ENCODE measurements at regions not wholly inside any gene's neighbourhood (a gene's known extent, or its start where the extent isn't known, plus 50 kb on each side); places are given as distances from the start of the nearest gene placed in this dataset.
A peak's percentile ranks its signal among the peaks of the same experiment; 100 is the strongest.

DNA sequence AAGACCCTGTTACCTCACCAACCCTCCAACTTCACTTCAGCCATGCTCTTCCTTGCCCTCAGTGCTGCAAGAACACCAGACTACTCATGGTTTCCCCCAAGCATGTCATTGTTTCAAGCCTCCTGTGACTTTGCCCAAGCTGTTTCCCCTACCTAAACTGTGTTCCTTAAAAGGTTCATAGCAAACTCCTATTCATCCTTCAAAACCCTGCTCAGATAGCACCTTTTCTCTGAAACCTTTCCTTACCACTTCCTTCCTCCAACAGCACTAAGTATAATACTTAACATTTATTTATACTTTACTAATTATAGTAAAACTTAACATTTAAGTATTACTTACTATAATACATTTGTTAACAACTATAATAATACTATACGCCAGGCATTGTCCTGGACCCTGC, 136.2 kb downstream of the CCT6B start:
- DNase-seq = no peak

DNA sequence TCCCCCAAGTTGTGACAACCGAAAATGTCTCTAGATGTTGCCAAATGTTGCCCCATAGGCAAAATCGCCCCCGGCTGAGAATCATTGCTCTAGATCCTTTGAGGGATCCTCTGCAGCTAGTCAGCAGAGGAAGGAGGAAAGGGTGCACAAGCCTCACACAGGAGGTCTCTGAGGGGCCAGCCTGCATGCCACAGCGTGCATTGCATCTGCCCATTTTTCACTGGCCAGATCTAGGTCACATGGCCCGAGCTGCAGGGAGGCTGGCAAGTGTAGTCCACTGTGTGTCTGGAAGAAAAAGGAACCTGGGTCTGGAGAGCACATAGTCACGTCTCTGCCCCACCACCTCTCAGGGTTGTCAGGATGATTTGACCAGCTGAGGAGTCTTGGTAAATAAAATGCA, 138.2 kb downstream of the CCT6B start:
- no peak for DNase-seq

DNA sequence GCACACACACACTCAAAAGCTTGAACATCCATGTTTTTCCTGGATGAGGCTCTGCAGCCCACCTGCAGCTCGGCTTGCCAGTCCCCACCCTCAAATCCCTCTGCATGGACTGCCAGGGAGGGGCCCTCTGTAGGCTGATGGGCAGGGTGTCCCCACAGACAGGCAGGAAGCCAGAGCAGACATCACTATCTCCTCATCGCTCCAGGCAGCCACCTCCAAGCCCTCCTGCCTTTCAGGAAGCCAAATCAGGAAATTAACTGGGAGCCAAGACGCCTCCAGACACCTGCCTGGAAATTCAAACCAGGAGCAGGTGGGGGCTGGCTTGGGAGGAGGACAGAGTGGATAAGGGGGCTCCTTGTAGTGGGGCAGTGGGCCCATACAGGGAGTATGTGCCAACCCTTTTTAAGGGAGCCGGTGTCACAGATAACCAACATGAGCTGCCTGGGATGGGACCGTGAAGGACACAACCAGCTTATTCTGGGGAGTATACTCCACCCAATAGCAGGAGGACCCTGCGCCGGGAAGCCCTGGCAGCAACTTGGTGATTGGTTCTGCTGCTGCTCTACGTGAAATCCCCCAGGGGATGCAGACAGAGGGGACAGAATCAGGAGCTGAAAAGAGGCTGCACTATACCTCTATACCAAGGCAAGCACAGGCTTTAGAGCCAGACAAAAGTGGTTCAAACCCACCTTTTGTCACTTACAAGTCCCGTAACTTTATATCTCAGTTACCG, 139.1 kb downstream of the CCT6B start:
- DNase-seq = no peak

DNA sequence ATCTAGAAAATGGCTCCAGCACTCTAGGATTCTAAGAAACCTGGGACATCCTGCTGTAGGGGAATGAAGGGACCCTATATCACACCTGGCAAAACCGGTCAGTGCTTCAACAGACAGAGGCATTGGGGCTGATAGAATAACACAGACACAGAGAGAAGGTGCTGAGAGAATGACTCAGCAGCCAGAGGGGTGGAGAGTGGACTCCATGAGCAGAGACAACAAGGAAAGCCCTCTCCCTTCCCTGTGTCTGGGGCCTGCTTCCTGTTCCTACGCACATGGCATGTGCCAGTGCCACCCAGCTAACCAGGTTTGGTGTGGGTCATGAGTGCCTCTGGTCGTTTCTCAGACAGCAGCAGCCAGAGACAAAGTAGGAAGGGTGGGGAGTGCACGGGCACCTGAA, 140.3 kb downstream of the CCT6B start:
- DNase-seq = no peak

DNA sequence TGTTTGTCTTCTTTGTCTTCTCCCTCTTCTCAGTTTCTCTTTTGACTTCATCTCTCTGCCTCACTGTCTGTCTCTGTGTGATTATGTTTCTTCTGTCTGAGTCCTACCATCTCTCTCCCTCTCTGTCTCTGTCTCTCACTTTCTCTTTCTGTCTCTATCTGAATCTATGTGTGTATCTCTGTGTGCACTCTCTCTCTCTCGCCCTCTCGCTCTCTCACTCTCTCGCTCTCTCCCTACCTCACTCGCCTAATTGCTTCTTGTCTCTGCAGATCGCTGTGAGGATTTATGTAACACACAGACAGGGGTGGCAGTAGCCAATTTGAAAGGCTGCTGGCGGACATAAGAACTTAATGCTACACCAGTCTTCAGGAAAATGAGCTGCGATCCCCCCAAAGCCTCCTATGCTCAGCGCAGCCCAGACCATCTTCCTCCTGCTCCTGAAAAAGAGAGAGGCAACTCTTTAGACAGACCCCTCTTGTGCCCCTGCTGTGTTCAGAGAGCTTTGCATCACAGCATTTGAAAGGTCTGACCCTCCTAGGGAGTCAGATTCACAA, 140.9 kb downstream of the CCT6B start:
- DNase-seq = no peak

DNA sequence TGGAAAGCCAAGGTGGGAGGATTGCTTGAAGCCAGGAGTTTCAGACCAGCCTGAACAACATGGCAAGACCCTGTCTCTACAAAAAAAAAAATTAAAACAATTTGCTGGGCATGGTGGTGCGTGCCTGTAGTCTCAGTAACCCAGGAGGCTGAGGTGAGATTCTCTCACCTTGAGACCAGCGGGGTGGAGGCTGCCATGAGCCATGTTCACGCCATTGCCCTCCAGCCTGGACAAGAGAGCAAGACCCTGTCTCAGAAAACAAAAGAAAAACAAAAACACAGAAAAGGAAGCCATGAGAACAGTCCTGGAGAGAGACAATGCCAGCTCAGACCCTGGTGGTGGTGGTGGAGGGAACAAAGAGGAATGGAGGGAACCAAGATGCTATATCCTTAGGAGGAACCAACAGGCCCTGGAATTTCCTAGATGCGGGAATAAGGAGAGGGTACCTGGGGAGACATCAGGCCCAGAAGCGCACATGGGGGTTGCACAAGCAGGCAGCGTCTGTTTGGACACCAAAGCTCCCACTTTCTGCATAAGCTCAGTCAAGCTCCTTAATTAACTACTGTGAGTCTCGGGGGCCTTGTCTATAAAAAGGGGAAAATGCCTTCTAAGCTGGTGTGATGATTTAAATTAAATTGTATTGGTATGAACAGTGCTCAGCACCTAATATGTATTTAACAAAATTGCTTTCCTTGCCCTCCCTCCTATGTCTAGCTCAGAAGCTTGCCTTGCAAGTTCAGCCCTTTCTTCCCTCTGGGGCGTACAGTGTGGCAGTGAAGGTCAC, 143.8 kb downstream of the CCT6B start:
- no peak for DNase-seq

DNA sequence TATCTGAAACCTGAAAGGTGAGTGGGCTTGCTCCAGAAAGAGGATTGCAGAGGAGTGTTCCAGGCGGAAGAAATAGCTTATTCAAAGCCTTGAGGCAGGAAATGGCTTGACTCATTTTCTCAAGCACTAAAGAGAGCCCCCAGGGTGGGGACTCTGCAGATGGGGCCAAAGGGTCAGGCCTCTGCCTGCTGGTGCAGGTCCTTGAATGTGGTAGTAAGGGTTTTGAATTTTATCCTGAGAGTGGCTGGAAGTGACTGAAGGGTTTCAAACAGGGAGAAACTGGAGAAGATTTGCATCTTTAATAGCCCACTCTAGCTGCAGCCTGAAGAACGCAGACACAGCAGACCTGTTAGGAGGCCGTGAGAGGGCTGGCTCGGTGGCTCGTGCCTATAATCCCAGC, 144.4 kb downstream of the CCT6B start:
- DNase-seq = no peak

DNA sequence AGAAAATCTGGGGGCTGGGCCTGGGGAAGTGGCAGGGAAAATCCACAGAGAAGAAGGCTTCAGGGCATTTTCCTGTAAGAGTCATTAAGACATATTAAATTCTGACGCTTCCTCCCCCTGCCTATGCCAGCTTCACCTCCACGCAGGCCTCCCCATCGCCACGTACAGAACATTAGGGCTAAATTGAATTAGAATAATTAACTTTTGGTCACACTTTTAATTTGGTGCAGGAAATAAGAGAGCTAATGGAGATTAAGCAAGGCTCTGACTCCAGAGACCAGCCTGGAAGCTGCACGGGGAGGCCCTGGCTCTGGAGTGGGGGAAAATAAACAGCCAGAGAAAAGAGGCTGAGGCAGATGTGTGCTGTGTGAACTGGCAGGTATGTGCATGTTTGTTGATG, 148.0 kb downstream of the CCT6B start:
- no peak for DNase-seq

DNA sequence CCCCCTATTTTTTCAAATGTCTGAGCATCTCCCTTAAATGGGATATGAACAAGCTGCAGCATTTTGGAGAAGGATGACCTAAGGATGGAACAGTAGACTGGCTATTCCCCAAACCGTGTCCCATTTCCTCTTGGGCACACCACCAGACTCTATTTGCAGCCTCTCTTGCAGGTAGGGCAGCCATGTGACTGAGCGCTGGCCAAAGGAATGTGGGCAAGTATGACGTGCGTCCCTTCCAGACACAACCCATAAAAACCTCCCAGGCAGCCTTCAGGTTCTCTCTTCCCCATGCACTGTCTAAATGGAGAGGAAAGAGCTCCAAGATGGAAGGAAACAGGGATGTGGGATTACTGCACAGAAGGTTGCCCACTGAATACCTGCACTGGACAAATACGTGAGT, 149.7 kb downstream of the CCT6B start:
- no peak for DNase-seq

DNA sequence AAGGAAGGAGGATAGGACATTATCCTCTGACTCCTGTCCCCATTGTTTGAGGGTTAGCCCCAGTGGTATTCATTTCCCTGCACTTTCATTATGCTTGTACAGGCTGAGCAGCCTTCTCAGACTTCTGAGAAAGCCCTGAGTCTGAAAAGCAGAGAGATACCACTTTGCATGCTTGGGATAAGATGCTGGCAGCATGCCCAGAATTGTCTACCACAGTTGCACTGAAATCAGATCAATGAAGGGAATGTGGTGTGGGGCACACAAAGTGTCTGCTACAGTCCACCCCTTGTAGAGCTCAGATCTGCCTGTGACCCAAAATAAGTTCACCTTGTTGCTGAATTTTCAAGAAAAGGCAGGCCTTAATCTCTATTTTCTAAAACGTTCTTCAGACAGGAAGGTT, 160.6 kb downstream of the CCT6B start:
- DNase-seq = no peak

DNA sequence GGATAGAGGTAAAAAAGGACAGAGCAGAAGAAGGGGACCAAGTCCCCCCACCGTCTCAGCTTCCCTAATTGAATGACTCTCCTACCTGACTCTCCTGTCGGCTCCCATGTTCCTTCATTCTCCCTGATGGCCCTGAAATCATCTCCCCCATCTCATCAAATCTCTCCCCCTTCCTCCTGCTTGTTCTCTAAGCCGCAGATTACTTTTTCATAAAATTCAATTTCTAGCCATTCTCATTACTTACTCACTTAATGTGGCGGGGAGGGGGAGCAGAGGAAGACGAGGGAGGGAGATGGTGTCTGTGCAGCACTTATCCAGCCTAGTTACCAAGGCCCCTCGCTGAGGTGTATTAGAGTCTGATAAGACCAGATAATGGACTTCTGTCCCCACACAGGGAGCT, 161.5 kb downstream of the CCT6B start:
- DNase-seq = no peak

DNA sequence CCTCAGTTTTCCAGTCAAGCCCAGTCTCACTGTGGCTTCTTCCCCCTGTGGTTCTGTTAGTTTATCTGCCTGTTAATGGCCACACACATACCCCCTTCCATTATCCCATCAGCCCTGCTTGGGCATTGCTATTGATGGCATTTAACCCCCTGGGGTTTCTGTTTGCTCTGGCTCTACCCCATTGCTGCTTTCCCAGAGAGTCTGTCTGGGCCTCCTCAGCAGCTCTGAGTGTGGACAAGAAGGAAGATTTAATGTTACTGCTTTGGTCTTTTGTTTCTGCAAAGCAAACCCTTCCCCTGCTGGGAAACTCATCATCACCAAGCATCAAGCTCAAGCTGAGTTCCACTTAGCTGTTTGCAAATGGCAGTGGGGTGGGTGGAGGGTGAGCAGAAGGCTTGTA, 162.7 kb downstream of the CCT6B start:
- DNase-seq = no peak

DNA sequence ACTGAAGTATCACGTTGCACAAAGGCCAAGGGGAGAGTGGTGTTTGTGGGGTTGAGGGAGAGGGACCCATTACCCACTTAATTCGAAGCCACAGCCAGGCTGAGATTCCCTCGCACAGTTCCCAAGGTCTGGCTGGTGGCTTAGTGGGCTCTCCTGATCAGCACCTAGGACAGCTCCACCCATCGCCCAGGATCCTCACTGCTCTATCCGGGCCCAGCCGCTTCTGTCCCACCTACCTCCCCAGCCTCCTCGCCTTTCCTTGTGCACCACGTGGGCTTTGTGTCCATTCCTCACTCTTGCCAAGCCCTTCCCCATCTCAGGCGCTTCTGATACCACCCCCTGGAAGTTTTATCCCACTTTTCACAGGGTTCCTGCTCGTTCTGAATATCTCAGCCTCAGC, 163.5 kb downstream of the CCT6B start:
- DNase-seq = peak; percentile 2

DNA sequence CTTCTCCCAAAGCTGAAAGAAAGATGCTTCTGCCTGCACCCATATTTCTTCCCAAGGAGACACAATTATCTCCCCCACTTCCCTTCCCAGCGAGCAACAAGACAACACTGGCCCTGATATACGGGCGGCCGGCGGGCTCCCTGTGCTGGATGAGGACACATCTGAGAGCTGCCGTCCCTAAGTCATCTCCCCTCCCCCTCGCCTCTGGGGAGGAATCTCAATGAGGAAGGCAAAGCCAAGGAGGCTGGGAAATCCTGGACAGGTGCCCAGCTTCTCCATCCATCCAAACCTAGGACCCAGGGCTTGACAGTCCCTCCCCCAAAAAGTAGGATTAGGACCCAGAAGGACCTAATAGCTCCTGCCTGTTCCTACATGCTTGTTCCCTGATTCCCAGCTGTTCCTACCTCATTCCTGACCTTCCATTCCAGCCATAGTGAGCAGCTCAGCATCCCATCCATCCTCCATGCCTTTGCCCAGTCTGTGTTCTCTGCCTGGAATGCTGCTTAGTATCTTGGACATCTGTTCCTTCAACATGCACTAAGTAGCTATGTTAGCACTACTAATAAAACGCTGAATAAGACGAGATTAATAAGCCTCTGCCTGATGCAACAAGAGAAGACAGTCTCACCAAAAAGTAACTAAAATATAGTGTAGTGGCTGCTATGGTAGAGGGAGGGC, 167.9 kb downstream of the CCT6B start:
- no peak for DNase-seq

DNA sequence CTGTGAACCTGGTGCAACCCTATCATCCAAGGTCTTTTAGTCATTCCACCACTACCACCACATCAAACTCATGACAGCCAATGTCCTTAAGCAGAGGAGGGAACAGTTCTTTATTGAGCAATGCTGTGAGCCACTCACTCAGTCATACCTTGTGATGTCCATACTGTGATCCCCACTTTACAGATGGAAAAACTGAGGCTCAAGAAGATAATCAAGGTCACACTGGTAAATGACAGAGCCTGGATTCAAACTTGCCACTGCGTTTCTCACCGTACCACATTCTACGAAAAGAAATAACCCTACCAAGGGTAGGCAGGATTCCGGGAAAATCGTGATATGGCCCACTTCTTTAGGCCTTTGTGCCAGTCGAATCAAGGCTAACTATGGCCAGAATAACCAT, 172.6 kb downstream of the CCT6B start:
- DNase-seq = no peak

DNA sequence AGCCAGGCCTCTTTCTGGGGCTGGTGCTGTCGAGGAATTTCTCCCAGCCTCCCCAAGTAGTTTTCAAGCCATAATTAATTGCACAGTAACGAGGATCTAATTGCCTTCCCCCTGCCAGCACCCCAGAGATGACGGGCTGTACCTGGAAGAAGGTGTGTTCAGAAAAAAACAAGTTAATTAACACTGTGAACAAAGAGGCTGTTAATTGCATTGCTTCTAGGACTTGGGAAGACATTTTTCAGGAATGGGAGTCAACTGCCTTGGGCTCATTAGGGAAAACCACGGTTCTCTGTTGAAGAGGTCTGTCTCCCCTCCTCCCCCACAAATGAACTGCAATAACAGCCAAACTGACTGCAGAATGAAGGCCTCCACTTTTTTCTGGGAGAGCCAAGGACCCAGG, 176.7 kb downstream of the CCT6B start:
- DNase-seq = no peak

DNA sequence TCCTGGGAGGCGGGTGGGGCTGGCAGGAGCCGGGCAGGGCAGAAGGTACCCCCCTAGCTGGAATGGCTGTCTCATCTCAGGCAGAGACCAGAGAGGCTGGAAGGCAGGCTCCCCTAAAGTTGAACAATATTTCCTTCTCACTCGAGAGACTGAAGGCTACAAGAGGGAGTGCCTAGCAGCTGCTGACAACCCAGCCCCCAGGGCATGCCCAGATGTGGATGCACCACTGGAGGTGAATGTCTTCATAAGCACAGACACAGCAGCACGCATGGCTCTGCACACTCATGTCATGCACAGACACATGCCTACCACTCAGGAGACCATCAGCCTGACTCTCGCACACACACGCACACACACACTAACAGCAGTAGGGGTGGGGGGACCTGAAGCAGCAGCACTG, 179.0 kb downstream of the CCT6B start:
- no peak for DNase-seq

DNA sequence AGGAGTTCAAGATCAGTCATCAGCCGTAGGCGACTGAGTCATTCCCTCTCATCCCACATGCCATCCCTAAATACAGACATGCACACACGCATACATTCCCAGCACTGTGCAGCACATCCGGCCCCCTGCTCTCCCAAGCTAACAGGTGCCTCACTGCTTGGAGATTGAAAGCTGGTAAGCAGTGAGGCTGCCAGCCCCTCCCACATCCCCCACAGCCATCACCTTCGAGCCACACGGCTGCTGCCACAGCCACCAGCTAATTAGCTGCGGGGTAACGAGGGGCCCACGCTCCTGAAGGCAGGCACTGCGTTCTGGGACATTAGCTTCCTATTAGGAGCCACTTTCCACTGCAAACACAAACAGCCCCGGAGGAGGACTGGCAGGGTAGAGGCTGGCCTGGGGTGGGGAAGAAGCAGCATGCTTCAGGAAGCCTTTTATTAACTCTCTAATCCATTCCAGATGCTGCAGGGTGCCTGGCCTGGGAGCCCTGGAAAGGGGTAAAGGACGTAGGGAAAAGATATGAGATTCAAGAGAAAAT, 179.6 kb downstream of the CCT6B start:
- no peak for DNase-seq

DNA sequence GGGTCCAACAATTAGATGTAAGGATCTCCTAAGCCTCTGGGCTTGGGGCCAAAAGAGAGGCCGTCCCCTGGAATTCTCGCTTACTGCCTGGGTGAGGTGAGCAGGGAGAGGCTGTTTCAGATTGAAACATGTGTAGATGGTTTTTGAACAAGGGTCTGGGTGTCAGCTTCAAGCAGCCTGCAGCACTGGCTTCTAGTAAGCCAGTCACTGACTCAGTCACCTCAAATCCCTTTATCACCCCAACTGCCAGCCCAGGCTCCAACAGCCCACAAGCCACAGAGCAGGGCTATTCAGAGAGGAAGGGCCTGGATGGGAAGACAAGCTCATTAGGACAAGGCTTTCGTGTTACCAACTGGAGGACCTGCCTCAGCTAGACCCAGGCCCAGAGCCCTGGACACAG, 180.2 kb downstream of the CCT6B start:
- DNase-seq = no peak

DNA sequence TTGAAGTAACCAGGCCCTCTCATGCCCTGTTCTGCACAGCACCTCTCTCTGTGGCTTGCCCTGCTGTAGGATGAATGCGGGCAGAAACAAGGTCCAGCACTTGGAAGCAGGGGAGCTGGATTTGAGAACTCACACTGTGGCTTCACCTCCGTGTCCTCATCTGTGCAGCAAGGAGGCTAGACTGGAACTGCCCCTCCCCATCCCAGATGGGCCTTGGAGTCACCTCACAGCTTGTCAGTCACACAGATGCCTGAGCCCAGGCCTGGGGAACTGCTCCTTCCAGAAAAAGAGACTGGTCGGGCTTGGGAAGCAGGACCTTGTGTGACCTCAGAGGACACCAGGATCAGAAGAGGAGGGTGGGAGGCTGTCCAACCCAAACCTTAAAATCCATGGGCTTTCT, 180.8 kb downstream of the CCT6B start:
- no peak for DNase-seq

DNA sequence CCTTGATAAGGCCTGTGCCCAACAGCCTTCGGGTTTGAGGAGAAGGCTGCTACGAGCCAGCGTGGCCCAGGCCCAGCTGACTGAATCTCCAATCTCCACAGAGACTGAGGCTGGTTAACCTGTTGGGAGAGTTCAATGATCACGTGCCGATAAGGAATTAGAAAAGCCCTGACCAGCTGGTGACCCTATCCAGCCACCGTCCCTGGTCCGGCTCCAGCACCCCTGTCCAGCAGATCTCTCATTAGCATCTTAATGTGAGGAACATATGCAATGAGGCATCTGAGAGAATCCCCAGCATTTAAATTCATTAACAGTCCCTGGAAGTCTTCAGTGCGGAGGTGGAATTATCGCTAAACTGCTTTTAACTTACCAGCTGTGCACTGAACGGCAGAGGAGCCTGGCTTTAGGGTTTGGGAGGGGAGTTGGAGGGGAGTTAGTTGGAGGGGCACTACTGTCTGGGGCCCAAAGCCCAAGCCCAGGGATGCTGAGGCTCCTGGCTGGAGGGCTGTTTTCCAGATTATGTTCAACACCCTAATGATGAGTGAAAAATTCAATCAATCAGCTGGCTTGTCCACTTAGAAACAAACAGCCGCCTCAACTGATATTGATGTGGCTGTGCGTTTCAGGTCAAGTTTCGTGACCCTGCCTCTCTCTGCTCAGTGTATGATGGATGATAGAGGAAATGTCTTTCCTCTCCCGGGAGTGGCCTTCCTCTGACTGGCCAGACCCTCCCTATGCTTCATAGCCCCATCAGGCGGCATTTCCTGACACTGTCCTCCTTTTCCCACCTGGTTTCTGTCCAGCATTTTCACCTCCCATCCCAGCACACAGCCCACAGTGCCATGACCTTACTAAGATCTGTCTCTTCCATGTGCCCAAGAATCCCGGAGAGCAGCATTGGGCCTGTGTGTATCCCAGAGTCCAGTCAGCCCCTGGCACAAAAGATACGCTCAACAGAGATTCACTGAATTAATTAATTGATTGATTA, 184.5 kb downstream of the CCT6B start:
- no peak for DNase-seq

DNA sequence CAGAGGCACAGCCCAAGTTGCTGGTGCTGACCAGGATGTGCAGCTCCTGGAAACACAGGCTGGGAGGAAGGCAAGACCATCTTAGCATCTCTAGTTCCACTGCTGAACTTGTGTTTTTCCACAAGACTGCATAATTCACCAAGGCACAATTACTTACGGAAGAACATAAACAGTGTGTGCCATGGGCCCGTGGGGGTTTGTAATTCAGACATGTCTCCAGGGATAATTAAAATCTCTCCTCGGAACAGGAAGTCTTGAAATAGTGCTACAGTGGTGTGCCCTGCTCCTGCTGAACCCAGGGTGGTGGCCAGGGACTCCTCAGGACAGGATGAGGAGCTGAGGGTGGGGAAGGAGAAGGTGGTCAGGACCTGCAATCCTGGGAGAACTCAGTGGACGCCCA, 188.2 kb downstream of the CCT6B start:
- no peak for DNase-seq
